K562 (cell line): ENCODE measurements at regions not wholly inside any gene's neighbourhood (a gene's known extent, or its start where the extent isn't known, plus 50 kb on each side); places are given as distances from the start of the nearest gene placed in this dataset.

Experiments used
- ATAC-seq: fragments of 200-7000 bp; cut with Tn5 transposase; 3 replicates; pipeline ENCODE4 v1.9.1; 2020; ENCODE audit warnings: moderate library complexity
- BruUV-seq: library from RNA; stranded (reverse); fragments of 400-500 nt; replicated peaks from 2 replicates; lab custom pipeline; 2021; lab: Mats Ljungman, UMichigan
- CTCF ChIA-PET: fragments of 300-600 bp; formaldehyde crosslinking; extraction: SDS; loops from one replicate; lab custom pipeline; 2021; ENCODE audit warnings: low intra/inter-chr PET ratio; lab: Yijun Ruan, JAX
- POLR2A ChIA-PET: fragments of 300-600, 350-650 bp; sonication (Branson Sonifier 250); formaldehyde crosslinking; extraction: SDS; loops from one replicate; lab custom pipeline; 2021; ENCODE audit warnings: antibody characterized with exemption, inconsistent platforms; lab: Yijun Ruan, JAX
- DNase-seq, 4 experiments: peaks; one replicate each; pipeline versions ENCODE4 v3.0.0 to v3.0.0-alpha.2; 2011 to 2018; ENCODE audit warnings: low spot score in 3 of 4, mixed read lengths in 3 of 4; ENCODE audit errors: extremely low read depth in 1 of 4
- FAIRE-seq: peaks from 2 replicates; lab custom pipeline; 2011; peaks lifted over from hg19 to GRCh38; lab: Jason Lieb, UNC
- H2AFZ ChIP-seq: 2 replicates; pipeline ENCODE4 v1.6.0; 2011; ENCODE audit warnings: low read depth, low read length, control low read depth, inconsistent platforms
- H3K27ac ChIP-seq: fragments of 200-600 bp; 3 replicates; pipeline ENCODE4 v1.8.0; 2011; ENCODE audit warnings: low read depth, mild to moderate bottlenecking, control low read depth, inconsistent platforms, low read length, moderate library complexity, mixed read lengths; ENCODE audit errors: extremely low read depth
- H3K27me3 ChIP-seq, 2 experiments: fragments of 300-600 bp in 1 of 2; 2 replicates in 1 of 2; 3 replicates in 1 of 2; pipeline versions ENCODE4 v1.6.0 to v1.8.0; 2011; ENCODE audit warnings: inconsistent platforms in 2 of 2, low read length in 2 of 2, mild to moderate bottlenecking in 1 of 2, mixed read lengths in 1 of 2, moderate library complexity in 1 of 2; ENCODE audit not compliant: control insufficient read depth in 2 of 2, insufficient read depth in 2 of 2
- H3K36me3 ChIP-seq: fragments of 300-600 bp; 3 replicates; pipeline ENCODE4 v1.8.0; 2011; ENCODE audit warnings: mild to moderate bottlenecking, low read length, inconsistent platforms; ENCODE audit not compliant: control insufficient read depth, insufficient read depth
- H3K4me1 ChIP-seq, 2 experiments: fragments of 200-600 bp in 1 of 2; replicated peaks in 1 of 2; 2 replicates in 1 of 2; 3 replicates in 1 of 2; pipeline versions ENCODE4 v1.5.1 to v1.8.0; 2011; ENCODE audit warnings: inconsistent platforms in 2 of 2, low read length in 2 of 2, mild to moderate bottlenecking in 1 of 2, mixed read lengths in 1 of 2, moderate library complexity in 1 of 2; ENCODE audit not compliant: control insufficient read depth in 2 of 2, insufficient read depth in 2 of 2
- H3K4me2 ChIP-seq: 2 replicates; pipeline ENCODE4 v1.6.1; 2011; ENCODE audit warnings: low read length, control low read depth, inconsistent platforms, mixed read lengths; ENCODE audit not compliant: insufficient read depth
- H3K4me3 ChIP-seq: fragments of 200-600 bp; sonication (generic), shearing (Covaris generic); 2 replicates; pipeline ENCODE4 v1.5.1; 2016; ENCODE audit warnings: control low read depth, inconsistent platforms
- H3K79me2 ChIP-seq: fragments of 200-600 bp; 3 replicates; pipeline ENCODE4 v1.8.0; 2011; ENCODE audit warnings: low read length, inconsistent platforms; ENCODE audit not compliant: control insufficient read depth, insufficient read depth
- H3K9ac ChIP-seq, 2 experiments: 2 replicates each; pipeline versions ENCODE4 v1.6.0 to v1.6.1; 2011; ENCODE audit warnings: low read depth in 2 of 2, low read length in 2 of 2, control low read depth in 1 of 2, inconsistent platforms in 1 of 2, mild to moderate bottlenecking in 1 of 2, mixed read lengths in 1 of 2; ENCODE audit not compliant: insufficient read depth in 1 of 2
- H3K9me1 ChIP-seq: one replicate; pipeline ENCODE4 v1.6.0; 2011; ENCODE audit warnings: inconsistent platforms, mild to moderate bottlenecking, low read length, moderate library complexity; ENCODE audit not compliant: control insufficient read depth, insufficient read depth
- H3K9me3 ChIP-seq: replicated peaks from 2 replicates; pipeline ENCODE4 v1.5.1; 2011; ENCODE audit warnings: low read depth, low read length, inconsistent platforms; ENCODE audit not compliant: control insufficient read depth, insufficient read depth
- H4K20me1 ChIP-seq: replicated peaks from 2 replicates; pipeline ENCODE4 v1.6.1; 2011; ENCODE audit warnings: low read length, inconsistent platforms, mixed read lengths; ENCODE audit not compliant: control insufficient read depth, insufficient read depth
- AFF1 ChIP-seq, 2 experiments: fragments of 450-650 bp; IDR thresholded peaks; 2 replicates each; pipeline ENCODE4 v1.6.1; 2018; ENCODE audit warnings: mild to moderate bottlenecking in 2 of 2, low read depth in 1 of 2; ENCODE audit not compliant: partially characterized antibody in 2 of 2
- DDX20 ChIP-seq: fragments of 450-650 bp; IDR thresholded peaks from 2 replicates; pipeline ENCODE4 v1.6.1; 2016; ENCODE audit warnings: missing genetic modification characterization, low read depth, mild to moderate bottlenecking, missing compliant biosample characterization, moderate library complexity
- DIDO1 ChIP-seq: fragments of 450-650 bp; IDR thresholded peaks from 2 replicates; pipeline ENCODE4 v1.6.1; 2016; ENCODE audit warnings: low read depth, missing biosample characterization, missing genetic modification characterization
- ETV1 ChIP-seq: fragments of 450-650 bp; conservative IDR thresholded peaks from 2 replicates; pipeline ENCODE4 v1.6.1; 2016; ENCODE audit warnings: missing genetic modification characterization, control low read depth, low read depth, missing compliant biosample characterization
- ETV6 ChIP-seq, 3 experiments: fragments of 150-350 bp in 1 of 3; sonication (generic) in 1 of 3; formaldehyde crosslinking in 1 of 3; IDR thresholded peaks; 2 replicates each; pipeline versions ENCODE4 v1.6.1 to v1.8.0; 2014 to 2022; ENCODE audit warnings: borderline replicate concordance in 2 of 3, low read depth in 2 of 3, antibody characterized with exemption in 1 of 3, low read length in 1 of 3, mild to moderate bottlenecking in 1 of 3, missing genetic modification reagents in 1 of 3
- FOS ChIP-seq: IDR thresholded peaks from 3 replicates; pipeline ENCODE4 v1.6.1; 2011; ENCODE audit not compliant: insufficient read length; ENCODE audit errors: extremely low read depth
- HNRNPH1 ChIP-seq: fragments of 200-400 bp; formaldehyde crosslinking; optimal IDR thresholded peaks from 2 replicates; pipeline ENCODE3; 2017; ENCODE audit warnings: low read depth, mild to moderate bottlenecking, low read length, moderate library complexity
- NFRKB ChIP-seq: fragments of 450-650 bp; IDR thresholded peaks from 2 replicates; pipeline ENCODE4 v1.6.1; 2016; ENCODE audit warnings: low read depth
- RFX5 ChIP-seq: IDR thresholded peaks from 2 replicates; pipeline ENCODE4 v1.6.1; 2011; ENCODE audit warnings: low read depth, mild to moderate bottlenecking, improper control_type of control experiment, low read length
- TARDBP ChIP-seq: fragments of 450-650 bp; IDR thresholded peaks from 2 replicates; pipeline ENCODE4 v1.6.1; 2016
- ZBTB7A ChIP-seq: IDR thresholded peaks from 2 replicates; pipeline ENCODE4 v1.6.1; 2011; ENCODE audit warnings: low read depth, mild to moderate bottlenecking, low read length, moderate library complexity, borderline replicate concordance; ENCODE audit not compliant: control insufficient read depth
- ZNF644 ChIP-seq: fragments of 200-800 bp; sonication (Bioruptor generic); IDR thresholded peaks from 2 replicates; pipeline ENCODE4 v1.6.1; 2016; ENCODE audit warnings: low read depth, missing genetic modification characterization, missing compliant biosample characterization
- ZNF717 ChIP-seq: fragments of 250-450 bp; sonication (Bioruptor Pico); IDR thresholded peaks from 2 replicates; pipeline ENCODE4 v1.5.0; 2021
- WGBS: fragments of 100-300 bp; shearing (Covaris generic); methylation state at CpG from one replicate; pipeline ENCODE4 v1.1.6; 2016; ENCODE audit warnings: low coverage, mixed read lengths; ENCODE audit not compliant: insufficient coverage; ENCODE audit errors: missing lambda C conversion rate; 5-methylcytosine and 5-hydroxymethylcytosine counted together
- in situ Hi-C: fragments of 300-500 bp; cut with MboI; formaldehyde crosslinking; loops from 4 replicates; pipeline ENCODE4 v1.15.0; 2018; ENCODE audit warnings: inconsistent platforms, mixed read lengths
- intact Hi-C: fragments of 100-400 bp; cut with micrococcal nuclease; formaldehyde crosslinking; loops from 2 replicates; pipeline ENCODE4 v1.14.2; 2022
- TF ChIP-seq, protein P1 (sequence below): sonication (generic); formaldehyde crosslinking; IDR thresholded peaks from 2 replicates; pipeline ENCODE4 v1.4.0; 2020; ENCODE audit warnings: mild to moderate bottlenecking, missing genetic modification reagents
- TF ChIP-seq, protein P2 (sequence below): IDR thresholded peaks from 3 replicates; pipeline ENCODE4 v1.6.1; 2011; ENCODE audit warnings: borderline replicate concordance, mild to moderate bottlenecking; ENCODE audit not compliant: insufficient read length, insufficient read depth

GRCh38 chr4:182102576-182102975, 140.6 kb upstream of the TENM3 start:
- WGBS: 0% methylated on average over 3 of the region's 3 CpGs
- intact Hi-C loops (no loop called here), in situ Hi-C loops (no loop called here)
- Histone ChIP-seq H3K27me3 (no peaks in the 10 kb centered on the region), H3K36me3 (no peaks in the 10 kb centered on the region), H3K9ac (no peak overlapping the region), H3K4me3 (no peak overlapping the region), H3K4me2 (no peak overlapping the region), H3K9me3 (no peaks in the 10 kb centered on the region), H3K9me1 (no peaks in the 10 kb centered on the region), H4K20me1 (no peaks in the 10 kb centered on the region), H2AFZ (no peak overlapping the region), H3K27ac (no peak overlapping the region), H3K79me2 (no peaks in the 10 kb centered on the region), H3K4me1 (no peaks in the 10 kb centered on the region)
- FAIRE-seq (no peak), ATAC-seq (no peak), DNase-seq (no peak)
- BruUV-seq: no TSS peak
- POLR2A ChIA-PET: interaction anchor here (0.6 to 0.8 kb wide), 2 partner anchors 20 to 961 kb away, joined by 3 read pairs; no protein-coding TSS in a partner anchor
- CTCF ChIA-PET: no interaction called here
- TF ChIP-seq HNRNPH1 (no peak), DIDO1 (no peak), ZBTB7A (no peak), NFRKB (no peak), FOS (no peak), AFF1 (IDR thresholded peaks at IDR 0.05; ENCODE audit: low read depth in 1 of 2, partially characterized antibody in 2 of 2) (no peak), RFX5 (no peak), TARDBP (no peak), ETV6 (IDR thresholded peaks at IDR 0.05; ENCODE audit: borderline replicate concordance in 1 of 2, low read depth in 2 of 2, low read length in 1 of 2) (no peak), ETV6 (CRISPR knock-in tag; IDR thresholded peaks at IDR 0.05; ENCODE audit: borderline replicate concordance) (no peak), ZNF717 (no peak), ZNF644 (no peak), ETV1 (tag) (no peak), DDX20 (tag) (no peak)
- TF ChIP-seq, protein P1, sequence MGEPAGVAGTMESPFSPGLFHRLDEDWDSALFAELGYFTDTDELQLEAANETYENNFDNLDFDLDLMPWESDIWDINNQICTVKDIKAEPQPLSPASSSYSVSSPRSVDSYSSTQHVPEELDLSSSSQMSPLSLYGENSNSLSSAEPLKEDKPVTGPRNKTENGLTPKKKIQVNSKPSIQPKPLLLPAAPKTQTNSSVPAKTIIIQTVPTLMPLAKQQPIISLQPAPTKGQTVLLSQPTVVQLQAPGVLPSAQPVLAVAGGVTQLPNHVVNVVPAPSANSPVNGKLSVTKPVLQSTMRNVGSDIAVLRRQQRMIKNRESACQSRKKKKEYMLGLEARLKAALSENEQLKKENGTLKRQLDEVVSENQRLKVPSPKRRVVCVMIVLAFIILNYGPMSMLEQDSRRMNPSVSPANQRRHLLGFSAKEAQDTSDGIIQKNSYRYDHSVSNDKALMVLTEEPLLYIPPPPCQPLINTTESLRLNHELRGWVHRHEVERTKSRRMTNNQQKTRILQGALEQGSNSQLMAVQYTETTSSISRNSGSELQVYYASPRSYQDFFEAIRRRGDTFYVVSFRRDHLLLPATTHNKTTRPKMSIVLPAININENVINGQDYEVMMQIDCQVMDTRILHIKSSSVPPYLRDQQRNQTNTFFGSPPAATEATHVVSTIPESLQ (CRISPR knock-in tag): no peak
- TF ChIP-seq, protein P2, sequence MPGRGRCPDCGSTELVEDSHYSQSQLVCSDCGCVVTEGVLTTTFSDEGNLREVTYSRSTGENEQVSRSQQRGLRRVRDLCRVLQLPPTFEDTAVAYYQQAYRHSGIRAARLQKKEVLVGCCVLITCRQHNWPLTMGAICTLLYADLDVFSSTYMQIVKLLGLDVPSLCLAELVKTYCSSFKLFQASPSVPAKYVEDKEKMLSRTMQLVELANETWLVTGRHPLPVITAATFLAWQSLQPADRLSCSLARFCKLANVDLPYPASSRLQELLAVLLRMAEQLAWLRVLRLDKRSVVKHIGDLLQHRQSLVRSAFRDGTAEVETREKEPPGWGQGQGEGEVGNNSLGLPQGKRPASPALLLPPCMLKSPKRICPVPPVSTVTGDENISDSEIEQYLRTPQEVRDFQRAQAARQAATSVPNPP: no peak
